Spleen (tissue), 7 donors: ENCODE measurements at regions not wholly inside any gene's neighbourhood (a gene's known extent, or its start where the extent isn't known, plus 50 kb on each side); places are given as distances from the start of the nearest gene placed in this dataset.

Experiments
- POLR2A ChIP-seq, 3 donors: fragments of 450-650 bp; IDR thresholded peaks; one replicate each; pipeline ENCODE4 v1.5.1; 2017; ENCODE audit warnings: antibody characterized with exemption in 3 of 3, mild to moderate bottlenecking in 1 of 3
- POLR2AphosphoS5 ChIP-seq, 3 donors: sonication (generic); formaldehyde crosslinking; IDR thresholded peaks; one replicate each; pipeline ENCODE4 v1.5.1; 2017; ENCODE audit warnings: antibody characterized with exemption in 3 of 3
- TF ChIP-seq, protein P1 (sequence below), 11 experiments: fragments of 200-600 bp in 7 of 11; fragments of 450-650 bp in 4 of 11; sonication (generic) in 4 of 11; IDR thresholded peaks in 8 of 11; conservative IDR thresholded peaks in 3 of 11; 1 replicate in 7 of 11; 2 replicates in 4 of 11; pipeline versions ENCODE4 v1.4.0 to v1.8.0; 2016 to 2021; ENCODE audit warnings: antibody characterized with exemption in 11 of 11, inconsistent platforms in 4 of 11, mild to moderate bottlenecking in 1 of 11
- donor health status: DM: no; HTN: no; CAD: no; lungs with moderate emphysema.
- donor health status: DM: no; HTN: no; CAD: no.
- donor health status: DM: no; HTN: no; CAD: no.

DNA sequence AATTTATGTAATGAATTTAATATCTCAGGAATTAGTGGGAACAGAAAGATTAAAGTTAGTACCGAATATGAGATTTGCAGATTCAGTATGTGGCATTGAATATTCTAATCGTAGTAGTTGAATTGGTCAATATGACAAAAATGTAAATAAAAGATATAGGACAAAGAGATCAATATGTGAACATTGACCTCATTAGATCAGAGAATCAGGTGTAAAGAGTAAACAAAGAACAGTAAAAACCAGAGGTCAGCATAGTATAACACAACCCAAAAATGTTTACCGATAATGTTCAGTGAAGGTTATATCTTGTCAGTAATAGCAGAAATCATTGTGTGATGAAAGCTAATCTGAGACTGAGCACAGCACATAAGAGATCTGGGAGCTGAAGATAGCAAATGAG lies 152.0 kb downstream of the FAM83B start:
- TF ChIP-seq POLR2A (IDR thresholded peaks at IDR 0.05) (no peak), POLR2AphosphoS5 (IDR thresholded peaks at IDR 0.05) (no peak)
- TF ChIP-seq, protein P1, sequence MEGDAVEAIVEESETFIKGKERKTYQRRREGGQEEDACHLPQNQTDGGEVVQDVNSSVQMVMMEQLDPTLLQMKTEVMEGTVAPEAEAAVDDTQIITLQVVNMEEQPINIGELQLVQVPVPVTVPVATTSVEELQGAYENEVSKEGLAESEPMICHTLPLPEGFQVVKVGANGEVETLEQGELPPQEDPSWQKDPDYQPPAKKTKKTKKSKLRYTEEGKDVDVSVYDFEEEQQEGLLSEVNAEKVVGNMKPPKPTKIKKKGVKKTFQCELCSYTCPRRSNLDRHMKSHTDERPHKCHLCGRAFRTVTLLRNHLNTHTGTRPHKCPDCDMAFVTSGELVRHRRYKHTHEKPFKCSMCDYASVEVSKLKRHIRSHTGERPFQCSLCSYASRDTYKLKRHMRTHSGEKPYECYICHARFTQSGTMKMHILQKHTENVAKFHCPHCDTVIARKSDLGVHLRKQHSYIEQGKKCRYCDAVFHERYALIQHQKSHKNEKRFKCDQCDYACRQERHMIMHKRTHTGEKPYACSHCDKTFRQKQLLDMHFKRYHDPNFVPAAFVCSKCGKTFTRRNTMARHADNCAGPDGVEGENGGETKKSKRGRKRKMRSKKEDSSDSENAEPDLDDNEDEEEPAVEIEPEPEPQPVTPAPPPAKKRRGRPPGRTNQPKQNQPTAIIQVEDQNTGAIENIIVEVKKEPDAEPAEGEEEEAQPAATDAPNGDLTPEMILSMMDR (IDR thresholded peaks at IDR 0.05 in 8 of 11, conservative IDR thresholded peaks at IDR 0.05 in 3 of 11): no peak
